Caco-2 (cell line): ENCODE measurements at regions not wholly inside any gene's neighbourhood (a gene's known extent, or its start where the extent isn't known, plus 50 kb on each side); places are given as distances from the start of the nearest gene placed in this dataset.
A peak's percentile ranks its signal among the peaks of the same experiment; 100 is the strongest.

Source experiments
- BruUV-seq: library from RNA; stranded (reverse); fragments of 400-500 nt; replicated peaks from 2 replicates; lab custom pipeline; 2021; lab: Mats Ljungman, UMichigan
- CTCF ChIA-PET: fragments of 300-600 bp; sonication (Branson Sonifier 250); formaldehyde crosslinking; loops from one replicate; lab custom pipeline; 2022; ENCODE audit warnings: antibody characterized with exemption; lab: Charles Lee
- POLR2A ChIA-PET: fragments of 300-600 bp; sonication (Branson Sonifier 250); formaldehyde crosslinking; loops from one replicate; lab custom pipeline; 2022; ENCODE audit warnings: antibody characterized with exemption; lab: Charles Lee
- DNase-seq, 2 experiments: peaks; one replicate each; pipeline versions ENCODE4 v3.0.0 to v3.0.0-alpha.2; 2020 to 2022
- H3K27me3 ChIP-seq: replicated peaks from 2 replicates; pipeline ENCODE4 v1.6.0; 2011; ENCODE audit warnings: low read length; ENCODE audit not compliant: control insufficient read depth, insufficient read depth
- H3K36me3 ChIP-seq: 2 replicates; pipeline ENCODE4 v1.5.1; 2011; ENCODE audit warnings: low read length; ENCODE audit not compliant: control insufficient read depth, insufficient read depth
- H3K4me1 ChIP-seq: fragments of 250-450 bp; sonication (Bioruptor Pico); 2 replicates; pipeline ENCODE4 v1.5.1; 2020; ENCODE audit warnings: mild to moderate bottlenecking
- H3K4me3 ChIP-seq: 2 replicates; pipeline ENCODE4 v1.5.1; 2011; ENCODE audit warnings: low read depth, mild to moderate bottlenecking, control low read depth, low read length
- H3K9me3 ChIP-seq: fragments of 250-450 bp; sonication (Bioruptor Pico); 2 replicates; pipeline ENCODE4 v1.5.1; 2020; ENCODE audit warnings: mild to moderate bottlenecking, moderate library complexity
- H3K27ac Mint-ChIP-seq: one replicate; pipeline ENCODE4 v1.8.0; 2022; ENCODE audit warnings: mixed read lengths; ENCODE audit not compliant: unreplicated experiment
- H3K27me3 Mint-ChIP-seq: one replicate; pipeline ENCODE4 v1.8.0; 2022; ENCODE audit warnings: mixed read lengths; ENCODE audit not compliant: insufficient read depth, unreplicated experiment
- H3K36me3 Mint-ChIP-seq: one replicate; pipeline ENCODE4 v1.8.0; 2022; ENCODE audit warnings: mild to moderate bottlenecking, mixed read lengths; ENCODE audit not compliant: insufficient read depth, unreplicated experiment
- H3K4me1 Mint-ChIP-seq: one replicate; pipeline ENCODE4 v1.8.0; 2022; ENCODE audit warnings: low read depth, mixed read lengths; ENCODE audit not compliant: unreplicated experiment
- H3K4me3 Mint-ChIP-seq: one replicate; pipeline ENCODE4 v1.8.0; 2022; ENCODE audit warnings: mild to moderate bottlenecking, moderate library complexity, mixed read lengths; ENCODE audit not compliant: unreplicated experiment
- H3K9me3 Mint-ChIP-seq: one replicate; pipeline ENCODE4 v1.8.0; 2022; ENCODE audit warnings: mixed read lengths; ENCODE audit not compliant: unreplicated experiment
- intact Hi-C: fragments of 100-400 bp; cut with micrococcal nuclease; formaldehyde crosslinking; loops from one replicate; pipeline ENCODE4 v1.10.0; 2022; ENCODE audit not compliant: unreplicated experiment
- TF ChIP-seq, protein P1 (sequence below), 2 experiments: fragments of 200-600 bp in 1 of 2; IDR thresholded peaks; 1 replicate in 1 of 2; 2 replicates in 1 of 2; pipeline versions ENCODE4 v1.5.1 to v1.8.0; 2011 to 2022; ENCODE audit warnings: antibody characterized with exemption in 1 of 2, control low read depth in 1 of 2, inconsistent platforms in 1 of 2, low read depth in 1 of 2, low read length in 1 of 2, mild to moderate bottlenecking in 1 of 2, moderate library complexity in 1 of 2; ENCODE audit not compliant: insufficient read depth in 1 of 2, severe bottlenecking in 1 of 2, unreplicated experiment in 1 of 2

DNA sequence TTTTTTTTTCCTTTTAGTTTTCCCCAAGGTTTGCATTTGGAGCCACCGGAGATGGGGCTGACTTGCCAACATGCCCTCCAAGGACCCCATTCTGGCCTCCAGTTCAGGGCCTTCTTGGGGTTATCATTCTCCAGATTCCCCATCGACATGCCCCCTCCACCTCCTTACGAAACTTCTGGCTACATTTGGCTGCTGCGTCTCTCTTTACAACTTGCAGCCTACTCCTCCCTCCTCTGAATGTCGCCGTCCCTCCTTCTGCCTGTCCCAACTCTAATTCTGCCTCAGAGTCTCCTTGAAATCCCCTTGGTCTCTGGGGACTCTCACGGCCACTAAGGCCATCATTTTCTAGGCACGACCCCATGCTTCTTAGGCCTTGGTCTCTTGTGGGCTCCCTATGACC is 72.2 kb upstream of the PODXL start:
- Mint-ChIP-seq H3K27ac (peak overlapping the region; percentile 29), H3K9me3 (no peaks in the 10 kb centered on the region), H3K4me3 (no peak overlapping the region), H3K36me3 (peaks cover 5% of the 10 kb centered on the region), H3K4me1 (peaks cover 62% of the 10 kb centered on the region), H3K27me3 (no peaks in the 10 kb centered on the region)
- peaks cover 73% of the 10 kb centered on the region for H3K4me1 ChIP-seq
- DNase-seq = no peak
- intact Hi-C loops = no loop called here
- BruUV-seq = no TSS peak
- CTCF ChIA-PET = no interaction called here
- H3K36me3 ChIP-seq = no peaks in the 10 kb centered on the region
- TF ChIP-seq, protein P1, sequence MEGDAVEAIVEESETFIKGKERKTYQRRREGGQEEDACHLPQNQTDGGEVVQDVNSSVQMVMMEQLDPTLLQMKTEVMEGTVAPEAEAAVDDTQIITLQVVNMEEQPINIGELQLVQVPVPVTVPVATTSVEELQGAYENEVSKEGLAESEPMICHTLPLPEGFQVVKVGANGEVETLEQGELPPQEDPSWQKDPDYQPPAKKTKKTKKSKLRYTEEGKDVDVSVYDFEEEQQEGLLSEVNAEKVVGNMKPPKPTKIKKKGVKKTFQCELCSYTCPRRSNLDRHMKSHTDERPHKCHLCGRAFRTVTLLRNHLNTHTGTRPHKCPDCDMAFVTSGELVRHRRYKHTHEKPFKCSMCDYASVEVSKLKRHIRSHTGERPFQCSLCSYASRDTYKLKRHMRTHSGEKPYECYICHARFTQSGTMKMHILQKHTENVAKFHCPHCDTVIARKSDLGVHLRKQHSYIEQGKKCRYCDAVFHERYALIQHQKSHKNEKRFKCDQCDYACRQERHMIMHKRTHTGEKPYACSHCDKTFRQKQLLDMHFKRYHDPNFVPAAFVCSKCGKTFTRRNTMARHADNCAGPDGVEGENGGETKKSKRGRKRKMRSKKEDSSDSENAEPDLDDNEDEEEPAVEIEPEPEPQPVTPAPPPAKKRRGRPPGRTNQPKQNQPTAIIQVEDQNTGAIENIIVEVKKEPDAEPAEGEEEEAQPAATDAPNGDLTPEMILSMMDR (IDR thresholded peaks at IDR 0.05; ENCODE audit: insufficient read depth in 1 of 2, low read depth in 1 of 2, low read length in 1 of 2, severe bottlenecking in 1 of 2, unreplicated experiment in 1 of 2) = no peak
- no peaks in the 10 kb centered on the region for H3K9me3 ChIP-seq
- POLR2A ChIA-PET = no interaction called here
- H3K27me3 ChIP-seq = no peaks in the 10 kb centered on the region
- no peak overlapping the region for H3K4me3 ChIP-seq

GRCh38 chr7:131627735-131628190 is 71.3 kb upstream of the PODXL start:
- TF ChIP-seq, protein P1 (IDR thresholded peaks at IDR 0.05; ENCODE audit: insufficient read depth in 1 of 2, low read depth in 1 of 2, low read length in 1 of 2, severe bottlenecking in 1 of 2, unreplicated experiment in 1 of 2) = no peak
- H3K9me3 ChIP-seq = no peaks in the 10 kb centered on the region
- POLR2A ChIA-PET = no interaction called here
- Mint-ChIP-seq H3K4me1 (peaks cover 59% of the 10 kb centered on the region), H3K27ac (no peak overlapping the region), H3K4me3 (no peak overlapping the region), H3K27me3 (no peaks in the 10 kb centered on the region), H3K36me3 (peaks cover 8% of the 10 kb centered on the region), H3K9me3 (no peaks in the 10 kb centered on the region)
- H3K27me3 ChIP-seq = no peaks in the 10 kb centered on the region
- no peak for DNase-seq
- CTCF ChIA-PET = no interaction called here
- H3K4me1 ChIP-seq = peaks cover 73% of the 10 kb centered on the region
- H3K4me3 ChIP-seq = no peak overlapping the region
- H3K36me3 ChIP-seq = no peaks in the 10 kb centered on the region
- no TSS peak for BruUV-seq
- intact Hi-C loops = no loop called here

- peaks cover 11% of the 10 kb centered on the region for H3K36me3 Mint-ChIP-seq
- TF ChIP-seq, protein P1 (IDR thresholded peaks at IDR 0.05; ENCODE audit: insufficient read depth in 1 of 2, low read depth in 1 of 2, low read length in 1 of 2, severe bottlenecking in 1 of 2, unreplicated experiment in 1 of 2) = no peak
- H3K27ac Mint-ChIP-seq = peak overlapping the region; percentile 86
- DNase-seq = no peak
- intact Hi-C loops = loop anchor here (1.0 kb wide), 4 partner anchors 11 to 71 kb away; no protein-coding TSS in a partner anchor
- no peak overlapping the region for H3K4me3 ChIP-seq
- CTCF ChIA-PET = interaction anchor here (1.1 to 2.4 kb wide), 8 partner anchors 12 to 114 kb away, joined by 3 to 34 read pairs (median 10); no protein-coding TSS in a partner anchor
- no peaks in the 10 kb centered on the region for H3K27me3 Mint-ChIP-seq
- peaks cover 84% of the 10 kb centered on the region for H3K4me1 ChIP-seq
- no peaks in the 10 kb centered on the region for H3K9me3 Mint-ChIP-seq
- H3K4me3 Mint-ChIP-seq = no peak overlapping the region
- no peaks in the 10 kb centered on the region for H3K9me3 ChIP-seq
- H3K36me3 ChIP-seq = no peaks in the 10 kb centered on the region
- POLR2A ChIA-PET = interaction anchor here (1.4 to 2.0 kb wide), 3 partner anchors 12 to 26 kb away, joined by 12 to 16 read pairs (median 13); no protein-coding TSS in a partner anchor
- no peaks in the 10 kb centered on the region for H3K27me3 ChIP-seq
- no TSS peak for BruUV-seq
- peaks cover 62% of the 10 kb centered on the region for H3K4me1 Mint-ChIP-seq
These were observed 70.2 kb upstream of the PODXL start for GRCh38 chr7:131626643-131627042.
